SK-MEL-5 (cell line): ENCODE measurements at regions not wholly inside any gene's neighbourhood (a gene's known extent, or its start where the extent isn't known, plus 50 kb on each side); places are given as distances from the start of the nearest gene placed in this dataset.

Experiments used
- DNase-seq: peaks from one replicate; pipeline ENCODE4 v3.0.0-alpha.2; 2016; ENCODE audit warnings: low read depth, low spot score
- in situ Hi-C: cut with HindIII; loops from 2 replicates; pipeline ENCODE4 v1.10.0; 2016; ENCODE audit warnings: low sequenced_read_pairs, high pct_unique_total_duplicates, low pct_unique_long_range_greater_than_20kb

DNA sequence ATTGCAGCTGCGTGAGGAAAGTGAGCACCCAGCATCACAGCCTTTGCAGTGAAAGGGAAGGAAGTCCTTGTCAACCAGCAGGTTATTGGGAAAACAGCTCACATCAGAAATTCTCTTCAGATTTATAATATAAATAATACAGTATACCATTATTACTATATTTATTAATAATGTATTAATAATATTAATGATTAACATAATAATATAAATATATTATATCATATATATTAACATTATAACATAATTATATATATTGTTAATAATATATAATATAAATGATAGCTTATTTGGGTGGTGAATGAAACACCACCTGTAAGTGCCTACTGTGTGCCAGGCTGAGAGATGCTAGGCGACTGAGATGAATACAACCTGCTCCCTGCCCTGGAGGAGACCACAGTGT, 423.0 kb downstream of the TCERG1L start:
- in situ Hi-C loops = no loop called here

DNA sequence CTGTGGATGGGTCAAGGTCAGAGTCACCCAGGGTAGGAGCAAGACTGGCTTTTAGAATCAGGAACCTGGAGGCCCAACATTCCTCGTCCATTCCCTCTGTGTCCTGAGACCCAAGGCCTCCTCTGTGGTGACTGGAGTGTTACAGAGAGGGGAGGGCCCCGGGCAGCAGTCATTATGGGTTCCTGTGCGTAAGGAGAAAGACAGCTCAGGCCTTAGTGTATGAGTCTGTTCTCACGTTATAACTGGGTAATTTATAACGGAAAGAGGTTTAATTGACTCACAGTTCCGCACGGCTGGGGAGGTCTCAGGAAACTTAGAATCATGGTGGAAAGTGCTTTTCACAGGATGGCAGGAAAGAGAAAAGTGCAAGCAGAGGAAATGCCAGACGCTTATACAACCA, 422.3 kb downstream of the TCERG1L start:
- in situ Hi-C loops = no loop called here
- DNase-seq = no peak

More for the DNA sequence above, 423.0 kb downstream of the TCERG1L start:
- no peak for DNase-seq

DNA sequence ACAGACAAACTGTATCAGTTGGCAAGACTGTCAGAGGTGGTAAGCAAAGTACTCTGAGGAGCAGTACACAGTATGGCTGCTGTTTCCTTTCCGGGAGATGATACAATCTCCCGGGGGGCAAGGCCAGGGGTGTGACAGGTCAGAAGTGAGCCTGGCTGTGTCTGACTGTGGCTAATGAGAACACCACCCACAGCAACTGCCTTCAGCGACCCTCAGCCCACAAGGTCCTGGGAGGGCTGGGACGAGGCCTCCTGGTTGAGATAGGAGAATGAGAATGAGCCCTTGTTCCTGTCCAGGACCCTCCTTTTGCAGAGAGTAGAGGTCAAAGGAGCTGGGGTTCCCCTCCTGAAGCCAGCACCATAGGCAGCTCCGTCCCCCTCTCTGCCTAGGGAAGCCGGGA, 421.7 kb downstream of the TCERG1L start:
- DNase-seq = no peak
- in situ Hi-C loops = no loop called here

DNA sequence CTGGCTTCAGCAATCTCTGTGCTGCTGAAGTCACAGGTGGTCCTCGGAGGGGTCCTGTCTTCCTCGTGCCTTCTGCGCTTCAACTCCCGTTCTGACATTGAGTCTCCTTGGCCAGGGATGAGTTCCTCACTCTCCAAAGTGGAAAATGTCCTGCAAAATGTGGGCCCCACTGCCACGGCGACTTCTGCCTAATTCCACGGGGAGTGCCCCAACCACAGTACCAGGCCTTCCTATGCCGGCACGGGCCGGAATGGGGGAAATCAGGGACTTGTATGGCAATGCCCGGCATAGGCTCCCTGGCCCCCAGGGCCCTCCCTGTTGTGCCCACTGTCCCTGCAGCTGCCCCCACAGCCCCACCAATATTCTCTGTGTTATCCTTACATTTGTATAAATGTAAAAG, 420.5 kb downstream of the TCERG1L start:
- DNase-seq = no peak
- in situ Hi-C loops = no loop called here

DNA sequence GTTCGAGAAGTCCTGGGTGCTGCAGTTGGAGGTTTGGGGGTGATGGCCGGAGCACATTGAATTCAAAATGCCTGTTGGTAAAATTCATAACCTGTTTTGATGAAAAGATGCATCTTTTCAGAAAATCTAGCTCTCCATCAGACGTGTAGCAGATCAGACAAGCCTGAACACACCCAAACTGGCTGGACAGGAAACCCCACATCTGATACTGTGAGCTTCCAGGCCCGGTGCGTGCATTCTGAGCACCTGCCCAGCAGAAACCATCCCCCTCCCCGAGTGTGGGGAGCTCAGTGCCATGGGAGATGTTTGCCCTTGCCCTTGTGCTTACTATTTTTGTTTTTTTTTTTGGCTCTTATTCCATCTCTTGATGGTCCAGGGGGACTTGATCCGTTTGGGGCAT, 417.1 kb downstream of the TCERG1L start:
- in situ Hi-C loops = no loop called here
- DNase-seq = no peak

DNA sequence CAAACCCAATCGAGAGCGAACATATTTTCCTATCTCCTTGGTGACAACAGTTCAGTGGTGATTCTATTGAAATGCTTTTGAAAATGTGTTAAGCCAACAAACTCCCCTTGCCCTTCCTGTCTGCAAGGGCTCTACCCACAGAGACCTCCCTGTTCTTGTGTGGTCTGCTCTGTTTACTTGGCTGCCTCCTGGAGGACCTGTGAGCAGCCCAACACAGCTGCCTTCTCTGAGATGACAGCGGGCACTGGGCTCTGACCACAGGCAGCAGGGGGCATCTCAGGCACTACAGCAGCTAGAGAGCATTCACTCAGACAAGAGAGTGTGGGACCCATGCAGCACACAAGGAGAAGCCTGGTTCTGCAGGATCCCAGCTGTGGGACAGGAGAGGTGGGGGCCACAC, 416.4 kb downstream of the TCERG1L start:
- no peak for DNase-seq
- in situ Hi-C loops = no loop called here

DNA sequence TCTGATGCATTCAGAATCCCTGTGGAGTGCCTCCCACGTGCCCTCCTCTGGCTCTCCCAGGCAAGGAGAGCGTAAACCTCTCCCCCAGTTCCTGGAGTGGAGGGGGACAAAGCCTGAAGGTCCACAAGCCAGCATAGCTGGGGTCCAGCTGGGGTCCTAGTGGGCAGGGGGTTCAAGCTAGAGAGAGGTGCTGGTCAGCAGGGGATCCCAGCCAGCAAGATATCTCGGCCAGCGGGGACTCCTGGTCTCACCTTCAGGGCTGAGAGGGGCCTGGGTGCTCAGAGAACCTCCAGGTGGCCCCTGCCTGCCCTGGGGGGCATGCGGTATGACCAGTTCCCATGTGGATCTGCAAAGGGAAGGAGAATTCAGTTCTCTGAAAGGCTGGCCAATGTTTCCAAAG, 413.7 kb downstream of the TCERG1L start:
- in situ Hi-C loops = no loop called here

DNA sequence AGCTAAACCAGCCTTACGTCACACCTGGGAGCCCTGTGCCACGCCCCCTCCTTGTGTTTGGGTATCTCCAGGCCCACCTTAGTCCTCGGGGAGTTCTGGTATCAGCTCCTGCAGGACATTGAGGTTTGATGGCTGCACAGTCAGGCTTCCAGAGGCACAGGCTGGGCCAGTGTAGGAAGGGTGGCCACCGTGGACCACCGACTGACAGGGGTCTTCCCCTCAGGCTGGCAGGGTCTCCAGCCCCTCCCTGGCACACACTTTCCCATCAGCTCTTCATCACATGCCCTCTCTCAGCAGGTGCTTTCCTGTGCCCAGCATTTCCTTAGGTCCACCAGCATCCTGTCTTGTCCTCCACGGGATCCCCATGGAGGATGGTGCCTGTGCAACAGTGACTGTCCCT, 413.1 kb downstream of the TCERG1L start:
- DNase-seq = no peak
- in situ Hi-C loops = no loop called here

More for the DNA sequence above, 413.7 kb downstream of the TCERG1L start:
- no peak for DNase-seq

DNA sequence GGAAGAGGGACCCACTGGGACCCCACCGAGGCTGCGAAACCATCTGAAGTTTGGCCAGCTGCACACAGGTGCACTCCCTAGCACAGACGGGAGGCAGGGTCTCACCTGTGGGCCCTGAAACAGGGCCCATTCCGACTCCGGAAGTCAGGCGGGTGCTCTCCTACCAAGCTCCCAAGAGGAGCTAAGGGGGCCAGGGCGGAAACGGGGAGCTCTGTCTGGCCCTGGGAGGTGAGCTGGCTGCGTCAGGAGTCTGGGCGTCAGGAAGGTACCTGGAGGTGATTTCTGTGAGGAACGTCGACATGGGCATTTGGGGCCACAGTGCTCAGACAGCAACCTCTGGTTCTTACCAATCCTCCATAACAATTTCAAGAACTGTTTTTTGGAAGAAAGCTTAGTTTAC, 411.7 kb downstream of the TCERG1L start:
- in situ Hi-C loops = no loop called here
- DNase-seq = no peak

DNA sequence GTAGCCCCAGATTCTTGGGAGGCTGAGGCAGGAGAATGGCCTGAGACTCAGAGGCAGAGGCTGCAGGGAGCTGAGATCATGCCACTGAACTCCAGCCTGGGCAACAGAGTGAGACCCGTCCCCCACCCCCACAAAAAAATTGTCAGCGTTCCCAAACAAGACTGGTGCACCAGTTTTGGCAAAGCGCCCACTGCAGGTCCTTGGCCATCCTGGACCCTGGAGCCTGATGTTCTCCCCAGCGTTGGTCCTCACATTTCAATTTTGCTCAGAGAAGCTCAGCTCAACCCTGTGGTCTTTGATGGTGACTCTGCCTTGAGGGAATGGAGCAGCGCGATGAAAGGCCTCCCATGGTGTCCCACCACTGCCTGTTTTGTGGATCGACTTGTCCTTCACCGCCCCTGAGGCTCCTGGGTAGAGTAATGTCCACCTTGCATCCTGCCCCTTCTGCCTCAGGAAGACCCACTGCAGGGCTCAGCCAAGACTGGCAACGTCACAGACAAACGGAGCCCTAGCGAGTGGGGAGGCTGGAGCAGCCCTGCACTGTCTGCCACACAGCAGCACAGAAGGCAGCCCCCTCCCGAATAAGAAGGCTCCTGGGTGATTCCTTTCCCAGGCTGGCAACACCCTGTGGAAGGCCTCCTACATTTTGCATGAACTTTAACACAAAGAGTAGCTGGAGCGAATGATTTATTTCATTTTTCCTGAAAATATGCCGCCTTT, 410.9 kb downstream of the TCERG1L start:
- in situ Hi-C loops = no loop called here
- no peak for DNase-seq

DNA sequence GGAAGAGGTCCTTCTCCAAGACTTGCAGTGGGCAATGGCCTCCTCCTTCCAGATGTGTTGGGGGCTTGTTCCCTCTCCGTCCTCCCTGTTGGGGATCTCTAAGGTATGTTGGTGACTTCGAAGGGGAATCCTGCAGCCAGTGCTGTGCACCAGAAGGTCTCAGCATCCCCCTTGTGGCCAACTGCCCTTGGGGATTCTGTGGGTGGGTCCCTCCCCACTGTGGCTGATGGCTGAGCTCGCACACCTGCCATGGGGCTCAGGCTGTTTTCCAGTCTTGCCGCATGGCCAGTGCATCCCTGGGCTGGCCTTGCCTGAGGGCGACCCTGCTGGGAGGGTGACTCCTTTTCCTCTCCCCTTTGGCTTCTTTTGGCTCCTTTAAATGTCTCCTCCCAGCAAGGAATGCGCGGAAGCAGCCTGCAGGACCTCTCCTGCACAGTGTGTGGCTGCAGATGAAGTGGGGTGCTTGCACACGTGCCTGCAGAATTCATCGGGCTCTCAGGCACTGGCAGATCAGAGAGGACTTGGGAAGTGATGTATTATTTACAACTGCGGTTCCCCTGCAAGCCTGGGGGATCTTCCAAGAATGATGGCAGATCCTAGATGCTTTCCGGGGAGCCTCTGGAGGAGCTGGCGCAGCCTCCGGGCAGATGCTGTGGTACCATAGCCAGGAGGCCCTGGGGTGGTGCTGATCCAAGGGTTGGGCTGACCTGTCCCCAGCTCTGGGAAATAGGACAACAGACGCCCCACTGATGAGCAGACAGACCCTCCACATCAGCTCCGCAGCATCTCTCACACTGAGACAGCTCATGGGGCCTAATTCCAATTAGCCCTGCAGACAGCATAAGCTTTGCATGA, 410.0 kb downstream of the TCERG1L start:
- in situ Hi-C loops = no loop called here
- DNase-seq = no peak

DNA sequence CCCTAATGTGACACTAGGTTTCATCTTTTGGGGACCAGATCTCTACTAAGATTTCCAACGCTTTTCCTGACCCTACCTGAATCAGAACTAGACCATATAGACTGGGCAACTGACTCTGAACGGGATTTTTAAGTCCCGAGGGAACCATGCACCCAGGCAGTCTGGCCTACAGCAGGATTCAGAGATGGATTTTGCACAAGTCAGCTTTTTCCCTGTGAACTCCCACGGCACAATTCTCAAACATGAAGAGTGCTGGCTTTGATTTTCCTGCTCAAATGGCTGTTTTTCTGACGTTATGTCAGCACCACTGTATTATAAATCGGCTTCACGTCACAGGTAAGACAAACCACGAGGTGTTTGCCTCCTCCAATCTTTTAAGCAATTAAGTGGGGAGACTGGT, 409.1 kb downstream of the TCERG1L start:
- no peak for DNase-seq
- in situ Hi-C loops = no loop called here

DNA sequence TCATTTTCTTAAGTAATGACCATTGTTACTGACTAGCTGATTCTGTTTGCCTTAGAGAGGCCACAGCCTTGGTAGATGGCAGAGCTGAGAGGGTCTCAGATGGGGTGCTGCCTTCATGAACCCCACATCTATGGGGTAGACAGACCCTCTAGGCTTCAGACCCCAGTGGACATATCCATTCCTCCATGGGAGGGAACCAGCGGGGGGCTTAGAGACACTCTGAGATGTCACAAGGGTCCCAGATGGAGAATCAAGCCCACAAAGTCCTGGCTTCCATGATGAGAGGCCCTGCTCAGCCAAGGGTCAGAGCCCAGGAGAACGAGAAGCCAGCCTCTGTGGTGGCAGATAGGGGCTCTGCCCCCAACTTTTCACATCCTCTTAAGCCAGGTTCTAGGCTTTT, 408.6 kb downstream of the TCERG1L start:
- DNase-seq = no peak
- in situ Hi-C loops = no loop called here

DNA sequence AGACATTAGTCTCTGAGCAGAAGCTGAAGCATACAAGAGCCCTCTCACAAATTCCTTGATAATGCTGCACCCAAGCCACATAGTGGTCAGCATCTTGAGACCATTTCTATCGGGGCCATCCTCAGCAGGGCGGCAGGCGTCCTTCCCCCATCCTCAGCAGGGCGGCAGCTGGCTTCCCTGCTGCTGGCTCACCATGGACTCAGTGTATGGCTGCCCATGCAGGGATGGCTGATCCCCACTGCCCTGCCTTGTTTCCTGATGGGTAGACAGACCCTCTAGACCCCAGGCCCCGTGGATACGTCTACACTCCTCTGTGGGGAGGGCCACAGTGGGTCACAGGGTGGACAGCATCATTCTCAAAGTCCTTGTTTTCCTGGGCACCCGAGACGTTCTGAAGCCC, 406.8 kb downstream of the TCERG1L start:
- in situ Hi-C loops = no loop called here
- DNase-seq = no peak

DNA sequence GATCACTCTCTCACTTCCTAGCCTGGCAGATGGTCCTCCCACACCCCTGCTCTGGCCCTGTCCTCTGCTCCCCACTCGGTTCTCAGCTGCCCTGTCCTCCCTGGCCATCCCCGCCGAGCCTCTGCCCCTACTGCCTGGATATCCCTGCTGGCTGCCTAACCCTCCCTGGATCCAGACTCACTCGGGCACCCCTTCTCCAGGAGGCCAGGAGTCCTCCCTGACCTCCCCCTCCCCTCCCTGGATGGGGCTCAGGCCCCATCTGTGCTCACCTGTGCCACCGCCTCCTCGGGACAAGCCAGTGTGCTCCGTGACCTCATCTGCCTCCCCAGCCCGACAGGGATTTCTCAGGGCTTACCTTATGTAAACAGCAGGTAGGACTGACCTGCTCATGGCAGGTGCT, 406.1 kb downstream of the TCERG1L start:
- in situ Hi-C loops = no loop called here
- DNase-seq = no peak

DNA sequence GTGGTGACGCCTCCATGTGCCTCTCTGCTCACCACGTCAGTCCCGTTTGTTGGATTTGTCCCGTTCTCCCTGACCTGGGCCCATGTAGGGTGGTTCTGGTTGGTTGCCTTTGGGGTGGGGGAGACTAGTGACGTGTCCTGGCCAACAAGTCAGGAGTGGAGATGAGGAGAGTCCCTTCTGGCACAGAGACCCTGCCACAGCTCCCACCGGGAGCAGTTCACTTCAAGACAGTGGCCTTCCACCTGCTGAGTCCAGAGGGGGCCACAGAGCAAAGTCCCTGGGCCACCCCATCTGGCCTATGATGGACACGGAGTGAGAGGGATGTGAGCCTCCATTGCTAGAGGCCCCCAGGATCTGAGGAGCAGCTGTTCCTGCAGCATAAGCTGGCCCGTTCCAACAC, 405.6 kb downstream of the TCERG1L start:
- in situ Hi-C loops = no loop called here

DNA sequence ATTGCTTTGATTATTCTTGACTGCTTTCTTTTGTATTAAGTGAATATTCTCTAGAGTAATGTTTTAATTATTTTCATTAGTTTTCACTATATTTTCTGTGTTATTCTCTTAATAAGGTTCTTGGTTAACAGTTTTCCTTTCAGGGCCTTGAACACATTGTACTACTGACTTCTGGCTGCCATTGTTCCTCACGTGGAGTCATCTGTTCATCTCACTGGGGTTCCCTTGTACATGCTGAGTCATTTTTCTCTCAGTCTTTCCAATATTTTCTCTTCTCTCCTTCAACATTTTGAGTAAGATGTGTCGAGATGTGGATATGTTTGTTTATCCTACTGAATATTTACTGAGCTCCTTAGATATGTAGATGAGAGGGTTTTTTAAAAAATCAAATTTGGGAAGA, 400.7 kb downstream of the TCERG1L start:
- no peak for DNase-seq
- in situ Hi-C loops = no loop called here

More for the DNA sequence above, 405.6 kb downstream of the TCERG1L start:
- DNase-seq = no peak

DNA sequence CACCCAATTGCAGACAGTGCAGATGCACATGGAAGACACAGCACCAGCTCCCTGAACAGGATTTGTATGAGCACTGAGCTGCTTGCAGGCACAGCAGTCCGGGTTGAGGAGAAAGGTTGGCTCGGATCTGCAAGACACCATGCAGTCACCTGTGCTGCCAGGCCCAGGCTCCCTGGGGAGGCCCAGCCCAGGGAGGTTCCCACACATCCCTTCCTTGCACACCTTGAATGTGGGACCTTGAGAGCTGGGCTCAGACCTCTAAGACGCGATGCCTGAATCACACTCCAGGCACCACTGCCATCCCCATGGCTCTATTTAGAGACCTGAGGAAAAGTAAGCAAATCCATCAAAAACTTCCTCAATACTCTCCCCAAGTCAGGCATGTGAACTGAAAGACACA, 397.7 kb downstream of the TCERG1L start:
- in situ Hi-C loops = no loop called here

DNA sequence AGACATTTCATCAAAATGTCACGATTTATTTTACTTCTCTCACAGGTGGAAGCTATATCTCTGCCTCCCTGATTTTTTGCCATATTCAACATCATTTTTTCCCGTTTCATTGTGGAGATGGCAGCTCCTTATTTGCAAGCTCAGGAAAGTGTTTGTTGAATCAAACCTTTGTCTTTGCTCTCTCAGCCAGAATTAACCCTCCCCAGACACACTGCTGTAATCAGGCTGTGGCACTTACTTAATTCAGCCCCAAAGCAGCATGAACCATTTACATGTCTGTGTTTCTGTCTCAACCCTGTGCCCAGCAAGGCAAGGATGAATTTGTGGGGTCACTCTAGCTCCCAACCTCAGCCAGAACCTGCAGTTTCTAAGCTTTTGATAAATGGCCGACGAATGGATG, 397.2 kb downstream of the TCERG1L start:
- in situ Hi-C loops = no loop called here
- no peak for DNase-seq

More for the DNA sequence above, 397.7 kb downstream of the TCERG1L start:
- no peak for DNase-seq
